ENCODE measurements at regions not wholly inside any gene's neighbourhood (a gene's known extent, or its start where the extent isn't known, plus 50 kb on each side); places are given as distances from the start of the nearest gene placed in this dataset.
A peak's percentile ranks its signal among the peaks of the same experiment; 100 is the strongest.

DNA sequence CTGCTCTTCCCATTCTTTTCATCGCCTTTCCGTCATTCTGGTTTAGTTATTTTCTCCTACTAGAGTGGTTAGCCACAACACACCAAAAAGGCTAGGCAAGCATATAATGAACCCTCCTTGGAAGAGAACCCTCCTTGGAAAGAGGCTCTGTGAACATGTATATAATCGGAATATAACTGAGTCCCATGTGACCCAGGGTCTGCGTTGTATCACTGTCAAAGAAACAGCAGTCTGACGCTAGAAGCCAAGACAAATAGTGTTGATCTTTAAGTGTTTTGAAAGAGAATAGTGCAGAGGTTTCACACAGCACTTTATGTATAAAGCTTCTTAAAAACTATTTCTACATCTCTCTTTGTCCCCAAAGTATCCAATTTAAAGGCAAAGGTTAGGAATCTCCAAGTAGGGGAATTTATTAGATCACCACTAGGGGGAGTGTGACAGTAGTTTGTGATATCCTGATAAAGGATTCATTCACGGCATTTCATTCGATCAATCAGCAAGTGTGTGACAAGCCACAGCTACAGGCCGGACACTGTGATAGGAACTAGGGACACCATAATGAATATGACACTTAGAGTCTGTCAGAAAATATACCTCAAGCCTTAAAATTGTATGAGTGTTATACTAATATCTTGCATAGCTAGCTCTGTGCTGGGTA lies 395.3 kb downstream of the CD109 start:
- TF ChIP-seq EZH2 (IDR thresholded peaks at IDR 0.05; ENCODE audit: low read length, unreplicated experiment): no peak
- TF ChIP-seq, protein P1, sequence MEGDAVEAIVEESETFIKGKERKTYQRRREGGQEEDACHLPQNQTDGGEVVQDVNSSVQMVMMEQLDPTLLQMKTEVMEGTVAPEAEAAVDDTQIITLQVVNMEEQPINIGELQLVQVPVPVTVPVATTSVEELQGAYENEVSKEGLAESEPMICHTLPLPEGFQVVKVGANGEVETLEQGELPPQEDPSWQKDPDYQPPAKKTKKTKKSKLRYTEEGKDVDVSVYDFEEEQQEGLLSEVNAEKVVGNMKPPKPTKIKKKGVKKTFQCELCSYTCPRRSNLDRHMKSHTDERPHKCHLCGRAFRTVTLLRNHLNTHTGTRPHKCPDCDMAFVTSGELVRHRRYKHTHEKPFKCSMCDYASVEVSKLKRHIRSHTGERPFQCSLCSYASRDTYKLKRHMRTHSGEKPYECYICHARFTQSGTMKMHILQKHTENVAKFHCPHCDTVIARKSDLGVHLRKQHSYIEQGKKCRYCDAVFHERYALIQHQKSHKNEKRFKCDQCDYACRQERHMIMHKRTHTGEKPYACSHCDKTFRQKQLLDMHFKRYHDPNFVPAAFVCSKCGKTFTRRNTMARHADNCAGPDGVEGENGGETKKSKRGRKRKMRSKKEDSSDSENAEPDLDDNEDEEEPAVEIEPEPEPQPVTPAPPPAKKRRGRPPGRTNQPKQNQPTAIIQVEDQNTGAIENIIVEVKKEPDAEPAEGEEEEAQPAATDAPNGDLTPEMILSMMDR (conservative IDR thresholded peaks at IDR 0.05; ENCODE audit: low read depth, low read length): peak; percentile 75
